Breast epithelium (tissue), 3 donors: ENCODE measurements at regions not wholly inside any gene's neighbourhood (a gene's known extent, or its start where the extent isn't known, plus 50 kb on each side); places are given as distances from the start of the nearest gene placed in this dataset.
"Not testable (repeated sequence)": the region's sequence is repeated elsewhere in the genome, so short reads cannot be mapped to it uniquely, and the experiment has no call there.

ENCODE experiments used
- POLR2A ChIP-seq: fragments of 450-650 bp; IDR thresholded peaks from one replicate; pipeline ENCODE4 v1.6.1; 2016; ENCODE audit warnings: antibody characterized with exemption, mild to moderate bottlenecking, moderate library complexity
- POLR2AphosphoS5 ChIP-seq, 3 donors: sonication (generic); formaldehyde crosslinking; IDR thresholded peaks; one replicate each; pipeline ENCODE4 v1.6.1; 2017; ENCODE audit warnings: antibody characterized with exemption in 3 of 3
- TF ChIP-seq, protein P1 (sequence below), 3 donors: fragments of 450-650 bp; IDR thresholded peaks; one replicate each; pipeline ENCODE4 v1.5.1; 2016 to 2017; ENCODE audit warnings: antibody characterized with exemption in 3 of 3, mild to moderate bottlenecking in 3 of 3, moderate library complexity in 3 of 3

DNA sequence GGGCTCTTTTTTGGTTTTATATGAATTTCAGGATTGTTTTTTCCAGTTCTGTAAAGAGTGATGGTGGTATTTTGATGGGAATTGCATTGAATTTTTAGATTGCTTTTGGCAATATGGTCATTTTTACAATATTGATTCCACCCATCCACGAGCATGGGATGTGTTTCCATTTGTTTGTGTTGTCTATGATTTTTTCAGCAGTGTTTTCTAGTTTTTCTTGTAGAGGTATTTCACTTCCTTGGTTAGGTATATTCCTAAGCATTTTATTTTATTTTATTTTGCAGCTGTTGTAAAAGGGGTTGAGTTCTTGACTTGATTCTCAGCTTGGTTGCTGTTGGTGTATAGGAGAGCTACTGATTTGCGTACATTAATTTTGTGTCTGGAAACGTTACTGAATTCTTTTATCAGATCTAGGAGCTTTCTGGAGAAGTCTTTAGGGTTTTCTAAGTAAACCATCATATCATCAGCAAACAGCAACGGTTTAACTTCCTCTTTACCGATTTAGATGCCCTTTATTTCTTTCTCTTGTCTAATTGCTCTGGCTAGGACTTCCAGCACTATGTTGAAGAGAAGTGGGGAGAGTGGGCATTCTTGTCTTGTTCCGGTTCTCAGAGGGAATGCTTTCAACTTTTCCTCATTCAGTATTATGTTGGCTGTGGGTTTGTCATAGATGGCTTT is 69.4 kb upstream of the GNG12 start:
- TF ChIP-seq, protein P1, sequence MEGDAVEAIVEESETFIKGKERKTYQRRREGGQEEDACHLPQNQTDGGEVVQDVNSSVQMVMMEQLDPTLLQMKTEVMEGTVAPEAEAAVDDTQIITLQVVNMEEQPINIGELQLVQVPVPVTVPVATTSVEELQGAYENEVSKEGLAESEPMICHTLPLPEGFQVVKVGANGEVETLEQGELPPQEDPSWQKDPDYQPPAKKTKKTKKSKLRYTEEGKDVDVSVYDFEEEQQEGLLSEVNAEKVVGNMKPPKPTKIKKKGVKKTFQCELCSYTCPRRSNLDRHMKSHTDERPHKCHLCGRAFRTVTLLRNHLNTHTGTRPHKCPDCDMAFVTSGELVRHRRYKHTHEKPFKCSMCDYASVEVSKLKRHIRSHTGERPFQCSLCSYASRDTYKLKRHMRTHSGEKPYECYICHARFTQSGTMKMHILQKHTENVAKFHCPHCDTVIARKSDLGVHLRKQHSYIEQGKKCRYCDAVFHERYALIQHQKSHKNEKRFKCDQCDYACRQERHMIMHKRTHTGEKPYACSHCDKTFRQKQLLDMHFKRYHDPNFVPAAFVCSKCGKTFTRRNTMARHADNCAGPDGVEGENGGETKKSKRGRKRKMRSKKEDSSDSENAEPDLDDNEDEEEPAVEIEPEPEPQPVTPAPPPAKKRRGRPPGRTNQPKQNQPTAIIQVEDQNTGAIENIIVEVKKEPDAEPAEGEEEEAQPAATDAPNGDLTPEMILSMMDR (IDR thresholded peaks at IDR 0.05): not testable (repeated sequence)
- not testable (repeated sequence) for TF ChIP-seq POLR2AphosphoS5 (IDR thresholded peaks at IDR 0.05); POLR2A
